GM21619 (cell line): ENCODE measurements at regions not wholly inside any gene's neighbourhood (a gene's known extent, or its start where the extent isn't known, plus 50 kb on each side); places are given as distances from the start of the nearest gene placed in this dataset.

ENCODE experiments used
- ATAC-seq: cut with Tn5 transposase; IDR thresholded peaks from one replicate; pipeline ENCODE4 v1.9.1; 2021; ENCODE audit not compliant: unreplicated experiment

DNA sequence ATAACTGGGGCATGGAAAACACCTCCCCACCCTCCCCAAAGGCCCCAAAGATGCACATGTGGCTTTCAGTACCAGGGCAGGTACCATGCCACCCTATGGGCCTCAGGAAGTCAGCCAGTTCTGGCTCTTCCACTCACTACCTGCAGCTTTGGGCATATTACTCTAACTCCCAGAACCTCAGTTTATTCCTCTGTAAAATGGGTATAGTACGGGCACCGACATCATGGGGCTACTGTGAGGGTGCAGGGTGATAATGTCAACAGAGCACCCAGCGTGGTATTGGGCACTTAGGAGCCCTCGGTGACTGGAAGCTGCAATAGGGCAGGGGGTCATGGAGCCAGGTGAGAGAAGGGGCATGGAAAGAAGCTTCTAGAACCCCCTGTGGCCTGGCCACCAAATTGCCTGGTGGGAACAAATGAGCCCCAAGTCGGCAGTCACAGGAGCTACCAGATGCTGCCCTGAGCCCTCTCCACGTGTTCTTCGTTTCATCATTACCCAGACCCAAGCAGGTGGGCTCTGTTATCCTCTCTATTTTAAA is 512.1 kb downstream of the SHQ1 start:
- ATAC-seq, result no peak

DNA sequence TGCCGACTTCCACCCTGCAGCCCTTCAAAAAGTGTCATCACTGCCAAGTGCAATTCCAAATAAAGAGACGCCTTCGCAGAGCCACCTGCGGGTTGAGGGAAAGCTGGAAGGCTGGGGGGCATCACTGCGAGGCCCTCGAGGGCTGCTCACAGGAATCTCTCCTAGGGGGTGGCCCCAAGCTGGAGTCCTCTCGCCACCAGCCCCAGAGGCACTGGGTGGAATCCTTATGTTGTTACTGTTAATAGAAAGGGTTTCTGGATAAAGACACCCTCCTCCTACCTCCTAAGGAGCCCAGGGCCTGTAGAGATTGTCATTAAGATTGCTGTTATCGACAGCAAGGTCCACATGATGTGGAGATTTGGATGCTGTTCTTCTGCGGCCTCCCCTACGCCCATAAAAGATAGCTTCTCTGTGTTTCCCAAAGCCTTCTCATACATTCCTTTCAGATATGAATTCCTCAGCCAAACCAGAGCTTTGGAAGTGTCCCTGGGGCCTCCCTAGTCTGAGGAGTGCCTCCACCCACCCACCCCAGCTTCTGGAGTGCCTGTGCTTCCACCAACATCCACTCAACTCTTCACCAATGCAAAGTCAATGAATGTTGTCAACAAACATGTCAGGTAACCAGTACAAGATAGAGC is 512.7 kb downstream of the SHQ1 start:
- ATAC-seq, result no peak

DNA sequence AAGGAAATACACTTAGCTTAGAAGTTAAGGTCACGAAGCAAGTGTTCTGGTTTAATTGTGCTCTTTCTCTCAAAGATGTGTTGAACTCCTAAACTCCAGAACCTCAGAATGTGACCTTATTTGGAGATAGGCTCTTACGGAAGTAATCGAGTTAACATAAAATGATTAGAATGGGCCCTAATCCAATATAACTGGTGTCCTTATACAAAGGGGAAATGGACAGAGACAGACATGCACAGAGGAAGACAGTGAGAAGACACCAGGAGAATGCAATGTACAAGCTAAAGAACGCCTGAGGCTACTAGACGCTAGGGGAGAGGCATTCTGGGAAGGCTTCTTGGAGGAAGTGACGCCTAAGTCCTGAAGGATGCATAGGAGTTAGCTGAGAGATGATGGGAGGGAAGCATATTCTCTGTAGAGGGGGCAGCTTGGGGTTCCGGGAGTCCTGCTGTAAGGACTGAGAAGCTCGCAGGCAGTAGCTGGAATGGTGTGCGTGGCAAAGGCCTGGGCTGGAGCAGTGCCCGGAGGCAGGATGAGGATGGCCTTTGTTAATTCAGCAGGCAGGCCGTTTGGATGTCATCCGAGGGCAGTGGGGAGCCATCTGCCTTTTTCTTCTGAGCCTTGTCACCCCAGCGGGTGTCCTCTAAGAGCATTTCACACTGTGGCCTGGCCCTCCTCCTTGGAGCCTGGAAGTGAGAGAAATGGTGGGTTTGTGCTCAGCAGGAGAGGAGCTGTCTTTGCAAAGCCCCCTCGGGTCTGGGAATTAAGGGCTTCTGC is 513.4 kb downstream of the SHQ1 start:
- no peak for ATAC-seq

DNA sequence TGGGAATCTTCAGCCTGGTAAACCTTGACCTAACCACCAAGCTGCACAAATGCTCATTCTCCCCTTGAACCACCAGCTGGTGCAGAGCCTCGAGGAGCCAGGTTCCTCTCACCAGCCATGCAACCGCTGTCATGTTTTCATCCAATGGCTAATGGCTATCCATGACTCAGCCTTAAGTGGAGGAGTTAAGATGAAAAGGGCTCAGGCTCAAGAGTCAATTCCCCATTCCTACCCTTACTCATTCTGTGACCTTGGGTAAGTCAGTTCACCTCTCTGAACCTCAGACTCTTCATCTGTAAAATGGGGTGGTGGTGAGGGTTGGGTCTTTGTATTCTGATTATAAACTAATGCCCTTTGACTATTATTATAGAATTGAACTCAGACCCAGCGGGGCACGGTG is 515.6 kb downstream of the SHQ1 start:
- no peak for ATAC-seq

DNA sequence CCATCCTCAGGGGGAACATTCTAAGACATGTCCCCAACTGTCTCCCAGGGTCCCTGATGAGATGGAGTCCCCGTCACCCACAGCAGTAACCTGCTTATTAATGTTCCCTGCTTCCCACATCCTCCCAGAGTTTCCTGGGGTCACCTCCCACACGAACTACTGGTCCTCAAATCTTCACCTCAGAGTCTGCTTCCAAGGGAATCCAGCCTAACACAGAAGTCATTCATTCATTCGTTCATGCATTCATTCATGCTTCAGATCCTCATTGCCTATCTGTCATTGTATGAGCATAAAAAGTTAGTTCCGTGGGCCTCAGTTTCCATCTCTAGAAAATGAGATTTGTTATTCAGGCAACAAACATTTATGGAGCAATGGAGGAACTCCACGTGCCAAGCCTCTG is 516.2 kb downstream of the SHQ1 start:
- no peak for ATAC-seq

DNA sequence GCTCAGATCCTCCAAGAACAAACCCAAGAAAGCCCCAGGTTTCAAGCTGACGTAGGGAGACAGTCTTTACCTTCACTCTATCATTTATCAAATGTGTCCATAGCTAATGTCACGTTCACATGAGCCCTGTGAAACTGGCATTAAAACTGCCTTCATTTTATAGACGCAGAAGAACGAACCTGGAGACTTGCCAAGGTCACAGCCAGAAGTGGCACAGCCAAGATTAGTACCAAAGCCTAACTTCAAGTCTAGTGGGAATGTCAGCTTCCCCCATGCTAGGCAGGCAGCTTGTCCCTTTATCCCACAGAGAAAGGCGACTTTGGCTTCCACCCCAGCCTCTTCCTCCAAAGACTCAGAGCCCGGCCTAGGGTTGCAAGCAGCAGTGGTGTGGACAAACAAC is 517.2 kb downstream of the SHQ1 start:
- ATAC-seq, result no peak

DNA sequence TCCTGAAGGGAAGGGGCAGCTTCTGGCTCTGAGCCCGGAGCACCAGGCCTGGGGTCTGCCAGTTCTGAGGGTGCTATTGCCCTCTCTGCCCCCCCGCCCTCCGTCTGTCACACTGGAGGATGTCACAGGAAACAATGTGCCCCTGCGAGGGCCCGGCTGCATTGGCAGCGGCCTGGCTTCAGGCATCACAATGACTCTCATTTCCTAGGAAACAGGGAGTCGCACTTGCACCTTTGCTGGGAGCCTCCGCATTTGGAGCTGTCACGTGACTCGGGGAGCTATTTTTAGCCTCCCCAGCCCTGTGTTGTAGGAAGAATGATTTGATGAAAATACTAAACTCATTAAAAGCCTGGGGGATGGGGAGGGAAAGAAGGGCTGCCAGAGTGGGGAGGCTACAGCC is 518.9 kb downstream of the SHQ1 start:
- ATAC-seq, result no peak

DNA sequence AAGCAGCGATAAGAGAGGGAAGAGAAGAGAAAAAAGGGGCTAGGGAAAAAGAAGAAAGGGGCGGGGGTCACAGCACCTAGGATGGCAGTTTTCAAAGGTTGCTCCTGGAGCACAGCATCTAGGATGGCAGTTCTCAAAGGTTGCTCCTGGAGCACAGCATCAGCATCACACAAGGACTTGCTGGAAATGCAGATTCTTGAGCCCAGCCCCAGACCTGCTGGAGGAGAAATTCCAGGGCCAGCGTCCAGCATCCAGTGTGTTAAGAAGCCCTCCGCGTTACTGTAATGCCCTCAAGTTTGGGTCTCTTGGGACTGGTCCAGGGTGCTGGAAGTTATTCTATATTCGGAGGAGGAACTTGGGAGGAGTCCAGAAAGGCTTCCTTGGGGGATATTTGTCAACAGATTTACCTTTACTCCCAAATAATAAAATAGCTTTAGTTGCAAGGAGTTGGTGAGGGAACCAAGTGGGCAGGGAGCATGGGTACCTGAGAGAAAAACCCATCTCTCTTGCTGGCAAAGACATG is 519.4 kb downstream of the SHQ1 start:
- ATAC-seq, result no peak

DNA sequence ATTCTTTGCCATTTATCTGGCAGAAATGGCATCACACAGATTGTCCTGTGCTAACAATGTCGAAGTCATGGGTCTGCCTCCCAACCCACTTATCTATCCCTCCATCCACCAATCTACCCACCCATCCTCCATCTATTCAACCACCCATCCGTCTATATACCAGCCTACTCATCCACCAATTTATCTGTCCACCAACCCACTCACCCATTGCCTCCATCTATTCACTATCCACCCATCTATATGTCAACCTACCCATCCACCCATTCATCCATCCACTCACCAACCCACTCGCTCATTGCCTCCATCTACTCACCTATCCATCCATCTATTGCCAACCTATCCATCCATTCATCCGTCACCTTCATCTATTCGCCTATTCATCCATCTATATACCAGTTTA is 521.2 kb downstream of the SHQ1 start:
- ATAC-seq, result no peak

DNA sequence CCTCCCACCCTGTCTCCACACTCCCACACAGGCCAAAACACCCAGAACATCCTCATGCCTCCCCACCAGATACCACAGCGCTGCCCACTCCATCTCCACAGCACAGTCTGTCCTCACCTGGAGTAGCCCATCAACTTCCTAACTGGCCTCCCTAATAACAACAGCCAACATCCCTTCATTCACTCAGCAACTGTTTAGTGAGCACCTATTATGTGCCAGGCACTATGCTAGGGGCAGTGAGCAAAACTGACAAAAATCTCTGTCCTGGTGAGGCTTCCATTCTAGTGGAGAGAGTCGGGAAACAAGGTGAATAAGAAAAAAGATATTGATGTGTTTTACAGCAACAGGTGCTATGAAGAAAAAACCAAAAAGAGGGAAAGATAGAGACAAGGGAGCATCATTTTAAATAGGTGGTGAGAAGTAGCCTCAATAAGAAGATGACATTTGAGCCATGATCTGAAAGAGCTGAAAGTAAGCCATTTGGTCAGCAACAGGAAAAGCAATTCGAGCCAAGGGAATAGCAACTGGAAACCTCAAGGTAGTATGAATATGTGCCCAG is 523.9 kb downstream of the SHQ1 start:
- ATAC-seq, result no peak

DNA sequence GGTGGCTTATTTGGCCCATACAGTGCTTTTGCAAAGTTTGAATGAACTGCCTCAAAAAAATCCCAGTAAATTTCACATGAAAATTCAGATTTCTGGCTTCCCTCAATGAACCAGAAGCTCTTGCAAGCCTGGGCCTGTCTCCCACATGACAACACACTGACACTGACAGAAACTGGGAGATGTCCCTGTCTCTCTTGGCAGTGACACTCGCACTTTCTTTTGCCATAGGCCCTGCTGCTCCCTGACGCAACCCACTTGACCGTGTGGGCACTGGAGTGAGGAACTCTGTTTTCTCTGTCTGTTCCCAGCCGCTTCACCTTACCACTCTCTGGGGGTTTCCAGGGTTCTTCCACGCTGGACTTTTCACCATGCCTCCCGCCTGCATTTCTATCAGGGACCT is 524.5 kb downstream of the SHQ1 start:
- ATAC-seq, result no peak

DNA sequence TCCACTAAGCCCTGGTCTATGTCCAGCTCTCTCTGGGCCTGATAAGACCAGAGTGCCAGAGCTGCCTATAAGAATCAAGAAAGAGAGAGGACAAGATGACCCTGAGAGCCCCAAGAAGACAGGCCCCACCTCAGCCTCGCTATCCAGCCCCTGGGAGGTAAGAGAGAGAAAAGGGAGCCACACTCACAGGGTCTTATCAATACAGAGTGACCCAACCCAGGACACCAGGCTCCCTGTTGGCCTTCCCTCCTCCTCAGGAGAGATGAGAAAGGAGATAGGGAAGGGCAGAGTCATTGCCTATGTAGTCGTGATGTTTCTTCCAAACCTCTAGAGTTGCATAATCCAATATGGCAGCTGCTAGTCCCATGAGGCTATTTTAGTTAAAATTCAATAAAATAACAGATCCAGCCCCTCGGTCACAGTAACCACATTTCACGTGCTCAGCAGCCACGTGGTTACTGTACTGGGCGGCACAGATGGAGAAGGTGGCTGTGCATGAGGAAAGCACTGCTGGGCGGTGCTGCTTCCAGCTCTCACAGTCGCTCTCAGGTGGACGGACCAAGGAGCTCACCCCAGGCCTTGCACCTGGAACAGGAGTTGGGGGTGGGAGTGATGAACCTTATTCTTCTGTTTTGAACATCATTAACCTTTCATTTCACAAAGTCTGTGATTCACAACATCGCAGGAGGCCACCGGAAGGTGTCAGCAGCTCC is 525.8 kb downstream of the SHQ1 start:
- no peak for ATAC-seq

DNA sequence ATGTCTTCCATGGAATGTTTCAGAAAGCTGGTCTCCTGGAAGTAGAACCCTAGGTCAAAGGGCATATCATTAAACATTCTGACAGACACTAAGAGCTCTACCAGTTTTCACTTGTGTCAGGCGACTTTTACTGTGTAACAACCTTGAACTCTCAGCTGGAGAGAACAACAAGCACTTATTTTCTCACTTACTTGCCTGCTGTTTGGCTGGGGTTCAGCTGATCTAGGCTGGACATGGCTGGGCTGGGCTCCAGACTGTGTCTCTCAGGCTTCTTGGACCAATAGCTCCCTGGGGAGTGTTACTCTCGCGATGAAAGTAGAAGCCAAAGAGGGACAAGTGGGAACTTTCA is 527.3 kb downstream of the SHQ1 start:
- ATAC-seq, result no peak

DNA sequence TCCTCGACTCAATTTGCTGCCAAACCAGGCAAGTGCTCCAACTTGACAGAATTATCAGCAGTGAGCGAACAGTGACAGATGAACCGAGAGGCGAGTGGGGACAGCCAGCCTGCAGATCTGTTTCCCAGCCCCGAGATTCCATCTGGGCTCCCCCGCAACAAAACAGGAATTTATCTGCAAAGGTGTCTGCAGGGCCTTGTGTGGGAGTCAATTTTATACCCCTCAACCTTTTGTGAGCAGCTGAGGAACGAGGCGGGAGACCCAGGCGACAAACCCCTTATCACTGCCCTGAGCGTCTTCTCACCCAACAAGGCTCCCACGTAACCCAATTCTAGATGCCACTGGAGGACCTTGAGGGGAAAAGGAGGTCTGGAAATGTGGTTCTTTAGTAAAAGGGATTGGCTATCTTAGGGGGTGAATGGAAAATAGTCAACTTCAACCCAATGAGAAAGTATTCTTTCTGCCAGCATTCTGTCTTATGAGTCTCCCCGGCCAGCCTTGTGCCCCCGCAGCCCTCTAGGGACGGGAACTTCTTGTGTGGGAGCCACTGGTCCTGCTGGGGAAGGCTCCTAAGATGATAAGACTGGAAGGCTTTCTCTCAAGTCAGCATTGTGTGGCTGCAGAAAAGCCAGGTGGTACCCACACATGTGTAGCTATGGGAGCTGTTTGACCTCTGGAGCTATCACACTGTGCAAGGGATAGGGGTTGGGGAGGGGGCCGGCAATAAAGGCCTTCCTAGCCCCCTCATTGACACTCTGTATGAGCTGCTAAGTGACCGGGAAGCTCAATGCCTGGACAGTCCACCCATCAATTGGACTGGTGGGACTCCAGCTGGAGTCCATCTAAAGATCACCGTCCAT is 527.9 kb downstream of the SHQ1 start:
- ATAC-seq, result no peak

DNA sequence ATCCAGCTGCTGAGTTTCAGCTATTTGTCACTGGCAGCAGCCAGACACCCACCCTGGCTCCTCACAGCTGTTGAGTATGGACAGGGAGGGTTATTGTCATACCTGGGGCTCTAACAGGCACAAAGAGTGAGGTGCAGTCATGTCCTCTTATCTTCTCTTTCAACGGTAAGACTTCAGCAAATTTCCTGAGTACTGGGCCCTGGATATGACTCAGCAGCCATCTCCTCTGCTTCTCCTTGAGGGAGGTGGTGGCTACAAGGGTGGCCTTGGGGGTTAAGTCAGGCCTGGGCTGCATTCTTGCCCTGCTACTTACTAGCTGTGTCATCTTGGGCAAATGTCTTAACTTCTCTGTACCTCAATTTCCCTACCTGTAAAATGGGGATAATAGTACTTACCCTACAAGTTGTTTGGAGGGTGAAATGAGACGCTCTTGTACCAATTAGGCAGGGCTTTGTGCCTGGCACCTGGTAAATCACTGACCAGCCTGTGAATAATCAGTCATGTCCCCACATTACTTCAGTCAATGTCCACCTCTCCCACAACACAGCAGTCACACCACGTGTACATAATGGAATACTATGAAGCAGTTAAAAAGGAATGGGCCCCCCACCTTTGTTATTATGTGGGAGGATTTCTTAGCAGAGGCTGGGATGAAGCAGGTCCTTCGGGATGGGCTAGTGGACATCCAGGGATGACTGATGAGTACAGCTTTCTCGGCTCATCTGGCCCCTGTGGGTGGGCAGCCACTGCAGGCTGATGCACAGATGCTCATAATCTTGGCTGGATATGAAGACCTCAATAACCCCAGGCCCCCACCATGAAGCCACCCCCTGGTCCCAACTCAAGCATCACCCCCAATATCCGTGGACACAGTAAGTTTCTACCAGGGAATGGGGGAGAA is 528.8 kb downstream of the SHQ1 start:
- ATAC-seq, result no peak

DNA sequence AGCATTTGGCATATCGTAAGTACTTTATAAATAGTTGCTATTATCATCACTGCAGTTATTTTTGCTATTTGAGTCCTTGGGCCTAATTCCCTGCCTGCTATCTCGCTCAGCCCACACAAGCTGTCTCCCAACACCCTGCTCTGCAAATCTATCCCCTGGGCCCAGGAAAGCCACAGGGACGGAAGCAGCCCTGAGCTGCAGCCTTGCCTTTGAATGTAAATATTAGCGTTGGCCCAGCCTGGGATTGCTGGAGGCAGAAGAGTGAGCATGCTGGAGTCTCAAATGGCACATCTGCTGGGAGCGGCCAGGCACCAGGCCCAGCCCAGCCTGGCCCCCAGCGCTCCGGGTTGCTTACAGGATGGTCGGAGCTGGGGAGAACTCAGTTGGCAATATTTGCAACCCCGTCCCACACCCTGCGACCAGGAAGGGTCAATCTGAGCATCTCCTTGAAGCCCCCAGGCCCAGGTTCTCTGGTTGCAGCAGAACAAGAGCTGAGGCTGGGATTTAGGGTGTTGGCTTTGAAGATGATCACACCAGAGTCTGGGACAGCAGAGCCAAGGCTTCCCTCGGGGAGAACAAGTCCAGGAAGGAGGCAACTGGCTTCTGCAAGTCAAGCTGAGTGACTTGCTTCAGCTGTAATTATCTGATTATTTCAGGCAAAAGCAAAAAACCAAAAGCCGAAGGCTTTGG is 529.6 kb downstream of the SHQ1 start:
- ATAC-seq, result no peak

DNA sequence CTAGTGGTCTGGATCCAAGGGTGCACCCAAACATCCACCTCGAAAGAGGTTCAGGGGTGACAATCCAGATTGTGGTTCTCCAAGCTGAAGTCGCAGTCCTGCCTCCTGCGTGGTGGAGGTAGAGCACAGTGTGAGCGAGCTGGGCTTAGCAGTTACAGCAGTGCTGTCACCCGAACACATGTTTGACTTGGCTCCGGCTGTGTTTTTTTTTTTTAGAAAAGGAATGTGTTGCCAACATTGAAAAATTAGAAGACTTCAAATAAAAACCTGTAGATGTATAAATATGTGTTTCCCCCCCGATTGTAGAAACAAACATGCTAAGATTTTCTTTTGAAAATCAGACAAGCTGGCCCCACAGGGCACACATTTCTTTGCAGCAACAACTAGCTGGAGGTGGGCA is 530.8 kb downstream of the SHQ1 start:
- ATAC-seq, result no peak

DNA sequence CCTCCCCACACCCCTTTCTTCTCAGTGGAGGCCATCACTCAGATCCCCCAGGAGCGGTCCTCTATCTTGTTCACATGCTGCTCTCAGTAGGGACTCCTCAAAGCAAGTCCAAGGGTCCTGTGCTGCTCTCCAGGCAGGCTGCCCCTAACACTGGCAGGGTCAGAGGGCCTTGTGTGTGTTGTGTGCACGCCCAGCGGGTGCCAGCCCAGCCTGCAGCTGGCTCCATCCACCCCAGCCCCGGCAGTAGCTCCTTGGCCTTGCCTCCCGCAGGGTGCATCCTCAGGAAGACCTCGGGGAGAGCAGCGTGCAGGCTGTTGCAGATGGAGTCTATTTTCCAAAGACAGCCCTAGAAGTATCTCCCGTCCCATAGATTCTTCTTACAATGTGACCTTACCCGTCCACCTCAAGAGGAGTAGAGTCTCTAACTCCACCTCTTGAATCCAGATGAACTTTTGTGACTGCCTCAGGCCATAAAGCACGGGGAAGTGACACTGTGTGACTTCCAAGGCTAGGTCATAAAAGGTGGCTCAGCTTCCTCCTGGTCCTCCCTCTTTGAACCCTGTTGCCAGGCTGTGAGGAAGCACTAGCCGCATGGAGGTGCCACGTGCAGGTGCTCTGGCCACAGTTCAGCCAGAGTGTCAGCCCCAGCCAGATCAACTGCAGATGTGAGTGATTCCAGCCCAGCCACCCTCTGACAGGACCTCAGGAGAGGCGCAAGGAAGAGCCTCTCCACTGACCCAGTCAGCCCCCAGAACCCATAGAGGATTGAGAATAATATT is 531.6 kb downstream of the SHQ1 start:
- no peak for ATAC-seq
